ENCODE measurements at regions not wholly inside any gene's neighbourhood (a gene's known extent, or its start where the extent isn't known, plus 50 kb on each side); places are given as distances from the start of the nearest gene placed in this dataset.

GRCh38 chr13:111493468-111493867, 173.0 kb downstream of the TEX29 start:
- TF ChIP-seq CTCF (IDR thresholded peaks at IDR 0.05), result no peak
- no peak for TF ChIP-seq POLR2A (IDR thresholded peaks at IDR 0.05)
